GM12891 (cell line): ENCODE measurements at regions not wholly inside any gene's neighbourhood (a gene's known extent, or its start where the extent isn't known, plus 50 kb on each side); places are given as distances from the start of the nearest gene placed in this dataset.

Experiments used
- PAX5 ChIP-seq: IDR thresholded peaks from 2 replicates; pipeline ENCODE4 v1.6.1; 2011; ENCODE audit warnings: low read length, moderate library complexity, mild to moderate bottlenecking; ENCODE audit not compliant: insufficient read depth, severe bottlenecking
- POLR2A ChIP-seq: IDR thresholded peaks from 2 replicates; pipeline ENCODE4 v1.6.1; 2011; ENCODE audit warnings: low read depth, low read length, control low read depth
- POLR2AphosphoS5 ChIP-seq: IDR thresholded peaks from 2 replicates; pipeline ENCODE4 v1.6.1; 2011; ENCODE audit warnings: low read depth, low read length, control low read depth
- POU2F2 ChIP-seq: IDR thresholded peaks from 2 replicates; pipeline ENCODE4 v1.6.1; 2011; ENCODE audit warnings: low read depth, mild to moderate bottlenecking, control low read depth, low read length, moderate library complexity
- SPI1 ChIP-seq: IDR thresholded peaks from 2 replicates; pipeline ENCODE4 v1.6.1; 2011; ENCODE audit warnings: low read depth, low read length, control low read depth
- TAF1 ChIP-seq: IDR thresholded peaks from 2 replicates; pipeline ENCODE4 v1.6.1; 2011; ENCODE audit warnings: low read depth, low read length, control low read depth

DNA sequence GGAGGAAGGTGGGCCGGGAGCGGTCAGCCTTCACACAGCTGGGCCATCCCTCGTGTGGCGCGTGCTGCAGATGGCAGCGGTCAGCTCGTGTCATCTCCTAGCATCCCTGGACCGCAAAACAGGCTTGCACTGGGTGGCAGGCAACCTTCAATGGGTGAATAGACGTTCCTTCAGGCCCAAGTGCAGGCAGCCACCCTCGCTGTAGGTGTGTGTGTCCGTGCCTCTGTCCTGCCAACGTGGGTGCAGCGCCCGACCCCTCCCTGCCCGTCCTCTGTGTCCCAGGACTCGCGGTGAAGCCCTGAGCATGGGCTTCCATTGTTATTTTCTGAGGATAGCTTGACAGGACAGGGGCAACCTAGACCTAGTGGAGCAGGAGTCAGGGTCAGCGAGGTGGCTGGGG, 79.8 kb upstream of the STOX2 start:
- TF ChIP-seq TAF1 (no peak), POLR2A (no peak), POLR2AphosphoS5 (no peak), SPI1 (no peak), PAX5 (no peak), POU2F2 (no peak)
